HT-29 (cell line): ENCODE measurements at regions not wholly inside any gene's neighbourhood (a gene's known extent, or its start where the extent isn't known, plus 50 kb on each side); places are given as distances from the start of the nearest gene placed in this dataset.
A peak's percentile ranks its signal among the peaks of the same experiment; 100 is the strongest.

Source experiments
- DNase-seq: peaks from one replicate; pipeline ENCODE4 v3.0.0-alpha.2; 2015; ENCODE audit warnings: low spot score

DNA sequence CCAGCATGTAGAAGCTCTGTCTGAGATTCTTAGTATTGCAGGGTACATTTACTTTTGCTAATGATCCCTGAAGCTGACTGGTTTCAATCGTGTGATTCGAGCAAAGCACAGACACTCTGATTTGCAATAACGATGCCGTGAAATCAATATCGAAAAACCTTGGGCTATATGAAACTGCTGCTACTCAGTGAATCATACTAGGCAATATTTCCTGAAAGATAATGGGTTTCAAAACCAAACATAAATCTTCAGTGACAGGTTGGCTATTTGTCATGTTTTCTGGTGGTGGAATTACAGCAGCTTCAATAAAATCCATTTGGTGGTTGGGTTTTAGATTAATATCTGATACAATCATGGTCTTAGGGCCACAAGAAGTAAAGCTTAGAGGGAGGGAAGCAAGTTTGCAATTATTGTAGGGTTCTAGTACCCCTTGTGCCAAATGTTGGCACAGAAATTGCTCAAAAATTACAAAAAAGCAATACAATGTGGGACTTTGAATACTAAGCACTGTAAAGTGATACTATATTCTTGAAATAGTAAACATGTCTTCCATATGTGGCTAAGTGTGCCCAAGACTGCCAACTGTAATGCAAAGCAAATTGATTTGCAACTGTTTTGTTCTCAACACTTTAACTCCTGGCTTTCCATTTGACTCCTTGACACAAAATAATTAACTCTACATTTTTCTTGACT, 112.4 kb upstream of the JAZF1 start:
- DNase-seq, result no peak

DNA sequence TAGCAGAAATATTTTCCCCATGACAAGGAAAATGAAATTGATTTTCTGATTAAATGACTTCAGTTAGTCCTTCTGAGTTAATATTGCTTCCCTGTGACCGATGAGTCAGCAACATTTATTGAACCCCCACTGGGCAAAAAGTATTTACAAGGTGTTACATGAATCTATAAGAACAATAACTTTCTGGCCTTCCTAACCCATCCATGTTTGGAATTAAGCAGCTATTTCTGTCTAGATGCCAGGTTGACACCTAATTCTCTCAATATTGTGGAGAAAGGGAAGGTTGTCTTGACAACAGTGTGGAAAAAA, 112.9 kb upstream of the JAZF1 start:
- no peak for DNase-seq

DNA sequence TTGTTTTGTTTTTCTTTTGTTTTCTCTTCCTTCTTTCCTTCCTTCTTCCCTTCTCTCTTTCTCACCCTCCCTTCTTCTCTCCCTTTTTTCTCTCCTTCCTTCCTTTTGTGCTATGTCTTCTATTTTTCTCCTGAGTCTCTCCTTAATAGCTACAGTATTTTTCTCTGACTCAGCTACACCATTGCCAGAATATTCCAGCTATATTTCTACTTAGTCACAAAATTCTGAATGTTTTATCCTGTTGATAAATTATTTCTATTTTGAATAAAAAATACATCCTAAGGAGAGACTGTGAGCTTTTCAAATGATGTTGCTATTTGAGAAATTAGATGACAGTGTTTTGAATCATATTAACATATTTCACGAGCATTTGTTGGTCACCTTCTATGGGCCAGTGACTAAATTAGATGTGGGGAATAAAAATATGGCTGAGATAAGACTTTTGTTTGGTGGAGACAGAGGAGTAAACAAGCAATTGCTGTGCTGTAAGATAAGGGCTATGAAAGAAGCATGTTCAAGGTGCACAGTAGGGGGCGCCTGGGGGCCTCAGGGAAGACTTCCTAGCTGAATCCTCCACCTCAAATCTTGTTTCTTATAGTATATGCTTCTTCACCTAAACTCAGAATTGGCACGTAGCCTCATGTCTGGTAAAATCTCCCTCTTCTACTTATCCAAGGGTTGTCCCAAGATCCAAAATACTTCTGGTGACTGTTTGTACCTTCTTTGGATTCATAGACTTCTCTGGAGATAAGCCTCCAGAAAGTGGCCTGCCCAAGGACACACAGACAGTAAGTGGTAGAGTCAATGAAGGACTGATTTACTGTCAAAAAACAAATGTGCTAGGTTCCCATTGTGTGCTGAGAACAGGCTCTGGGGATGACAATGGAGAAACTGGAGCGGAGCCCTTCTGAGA, 115.5 kb upstream of the CREB5 start:
- peak; percentile 47 for DNase-seq

DNA sequence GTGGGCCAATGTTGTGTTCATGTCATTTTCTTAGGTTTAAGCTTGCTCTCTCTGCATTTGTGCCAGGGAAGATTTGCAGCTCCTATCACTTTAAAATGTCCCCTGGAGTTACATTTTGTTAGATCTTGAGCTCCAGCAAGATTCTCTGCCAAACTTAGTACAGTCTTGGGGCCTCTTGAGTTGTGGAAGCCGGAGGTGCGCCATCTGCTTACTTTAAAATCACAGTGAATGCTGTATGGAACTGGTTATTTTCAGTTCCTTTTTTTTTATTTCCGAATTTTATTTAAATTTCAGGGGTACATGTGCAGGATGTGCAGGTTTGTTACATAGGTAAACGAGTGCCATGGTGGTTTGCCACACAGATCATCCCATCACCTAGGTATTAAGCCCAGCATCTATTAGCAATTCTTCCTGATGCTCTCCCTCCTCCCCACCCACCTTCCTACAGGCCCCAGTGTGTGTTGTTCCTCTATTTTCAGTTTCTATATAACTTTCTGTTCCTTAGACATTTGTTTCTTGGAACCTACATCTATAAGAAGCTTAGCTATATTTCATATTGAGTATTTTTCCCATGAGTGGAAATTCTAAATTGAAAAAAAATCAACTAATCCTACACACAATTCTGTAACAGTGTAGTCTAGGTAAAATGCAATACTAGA, 114.4 kb upstream of the CREB5 start:
- no peak for DNase-seq

DNA sequence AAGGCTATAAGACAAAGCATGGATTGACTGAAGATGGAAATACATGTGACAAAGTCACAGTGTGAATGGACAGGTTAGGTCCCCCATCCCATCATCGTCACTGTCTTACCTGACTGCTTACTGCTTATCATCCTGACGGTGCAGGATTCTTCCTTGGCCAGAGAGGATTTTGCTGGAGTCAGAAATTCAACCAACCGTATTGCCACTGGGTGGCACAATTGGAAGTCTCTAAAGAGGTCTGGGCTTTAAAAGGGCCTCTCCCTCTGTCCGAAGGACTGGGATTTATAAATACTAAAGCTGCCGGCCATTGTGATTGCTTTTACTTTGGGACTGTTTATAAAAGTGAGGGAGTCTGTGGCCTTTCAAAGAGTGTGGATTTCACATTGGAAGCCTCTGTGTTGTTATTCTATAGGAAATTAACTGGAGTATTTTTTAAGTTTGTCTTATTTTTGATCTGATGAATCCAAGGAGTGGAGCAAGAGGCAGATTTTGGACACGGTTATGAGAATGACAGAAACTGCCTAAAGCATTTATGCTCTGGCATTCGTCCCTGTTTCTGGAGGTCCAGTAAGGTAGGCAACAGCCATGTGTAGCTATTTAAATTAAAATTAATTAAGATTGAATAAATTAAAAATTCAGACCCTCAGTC, 113.3 kb upstream of the CREB5 start:
- DNase-seq, result peak; percentile 65

DNA sequence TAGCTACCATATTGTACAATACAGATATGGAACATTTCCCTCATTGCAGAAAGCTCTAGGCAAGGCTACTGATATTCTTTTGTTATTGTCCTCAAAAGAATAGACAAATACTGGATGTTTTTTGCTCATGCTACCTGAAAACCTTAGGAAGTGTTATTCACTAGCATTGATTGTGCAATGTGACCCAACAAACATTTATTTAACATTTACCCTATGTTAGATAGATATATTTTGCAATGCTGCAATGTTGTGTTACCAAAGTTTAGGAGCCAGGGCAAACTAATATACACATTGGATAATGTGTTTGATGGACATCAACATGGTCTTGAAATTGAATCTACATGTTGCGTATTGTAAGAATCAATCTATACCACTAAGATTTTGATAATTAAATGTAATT, 112.8 kb upstream of the CREB5 start:
- DNase-seq, result no peak

DNA sequence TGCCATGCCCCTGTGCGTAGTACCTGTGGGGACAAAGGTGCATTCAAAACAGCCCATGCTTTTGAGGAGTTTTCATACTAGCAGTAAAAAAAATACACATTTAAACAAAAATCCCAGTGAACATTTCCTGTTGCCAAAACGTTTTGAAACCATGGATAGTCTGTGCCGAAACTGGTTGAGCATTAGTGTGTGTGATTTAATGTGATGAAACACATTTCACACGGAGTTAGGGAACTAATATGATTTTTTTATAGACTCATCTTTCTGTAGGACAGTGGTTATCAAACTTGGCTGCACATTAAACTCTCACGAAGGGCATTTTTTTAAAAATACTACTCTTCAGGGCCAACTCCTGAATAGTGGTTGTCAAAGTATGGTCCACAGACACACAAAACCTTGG, 111.8 kb upstream of the CREB5 start:
- DNase-seq, result no peak

DNA sequence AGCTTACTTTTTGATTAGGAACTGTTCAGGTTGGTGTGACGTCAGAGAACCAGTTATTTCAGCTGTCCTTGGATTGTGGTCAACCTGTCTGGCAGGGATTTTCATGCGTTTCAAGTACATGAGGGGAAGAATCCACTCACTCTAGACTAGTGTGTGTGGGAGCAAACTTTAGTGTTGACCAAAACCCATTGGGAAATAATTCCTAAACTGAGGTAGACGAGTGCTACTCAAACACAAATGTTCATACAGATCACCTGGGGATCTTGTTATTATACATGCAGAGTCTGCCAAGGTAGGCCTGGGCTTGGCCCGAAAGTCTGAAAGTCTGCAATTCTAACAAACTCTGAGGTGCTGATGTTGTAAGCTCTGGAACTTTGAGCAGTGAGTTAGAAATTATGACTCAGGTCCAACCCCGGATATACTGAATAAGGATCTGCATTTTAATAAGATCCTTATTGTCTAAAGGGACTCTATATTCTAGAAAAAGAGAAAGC, 111.1 kb upstream of the CREB5 start:
- no peak for DNase-seq

DNA sequence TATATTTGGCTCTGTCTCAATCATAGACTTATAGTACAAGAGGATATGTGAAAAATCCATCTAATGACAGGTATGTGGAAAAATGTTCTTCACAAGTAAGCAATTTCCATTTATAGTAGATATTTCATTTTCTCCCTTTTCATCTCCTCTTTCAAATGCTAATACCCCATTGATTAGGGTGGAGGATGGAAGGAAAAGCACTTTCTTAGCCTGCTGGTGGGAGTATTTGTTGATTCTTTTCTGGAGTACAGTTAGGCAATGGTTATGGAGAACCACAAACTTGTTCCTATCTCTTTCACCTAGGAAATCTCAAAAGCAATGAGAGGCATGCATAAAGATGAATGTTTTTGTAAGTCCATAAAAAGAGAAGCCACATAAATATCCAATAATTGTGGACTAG, 108.0 kb upstream of the CREB5 start:
- no peak for DNase-seq

DNA sequence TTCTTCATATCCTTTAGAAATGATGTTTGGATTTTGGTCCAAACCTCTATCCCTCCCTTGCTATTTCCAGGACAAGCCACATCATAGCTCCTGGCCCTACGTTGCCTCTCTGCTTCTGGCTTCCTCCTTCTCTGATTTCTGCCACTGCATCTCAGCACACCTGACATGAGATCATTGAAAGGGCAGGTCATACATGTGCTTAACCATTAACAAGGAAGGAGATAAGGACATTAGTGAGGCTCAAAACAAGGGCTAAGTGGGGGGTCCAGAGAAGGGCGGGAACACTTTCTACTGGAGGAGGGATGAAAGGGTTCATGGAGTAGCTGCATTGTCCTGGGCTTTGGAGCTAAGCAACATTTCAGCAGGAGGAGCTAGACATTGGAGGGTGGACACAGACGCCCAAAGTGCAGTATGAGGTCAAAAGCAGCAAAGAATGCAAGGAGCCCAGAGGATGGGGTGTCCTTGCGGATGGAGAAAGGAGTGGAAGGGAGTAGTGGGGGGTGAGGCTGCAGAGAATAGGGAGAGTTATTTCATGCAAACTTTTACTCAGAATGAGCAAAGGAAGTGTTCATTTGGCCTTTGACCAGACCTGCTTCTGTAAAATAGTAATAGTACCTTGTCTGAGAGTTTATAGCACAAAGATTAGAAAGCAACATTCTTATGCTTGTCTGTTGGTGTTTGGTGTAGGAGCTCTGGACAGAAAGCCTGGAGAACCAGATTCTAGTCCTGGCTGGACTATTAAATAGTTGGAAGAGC, 102.4 kb upstream of the CREB5 start:
- DNase-seq, result no peak

DNA sequence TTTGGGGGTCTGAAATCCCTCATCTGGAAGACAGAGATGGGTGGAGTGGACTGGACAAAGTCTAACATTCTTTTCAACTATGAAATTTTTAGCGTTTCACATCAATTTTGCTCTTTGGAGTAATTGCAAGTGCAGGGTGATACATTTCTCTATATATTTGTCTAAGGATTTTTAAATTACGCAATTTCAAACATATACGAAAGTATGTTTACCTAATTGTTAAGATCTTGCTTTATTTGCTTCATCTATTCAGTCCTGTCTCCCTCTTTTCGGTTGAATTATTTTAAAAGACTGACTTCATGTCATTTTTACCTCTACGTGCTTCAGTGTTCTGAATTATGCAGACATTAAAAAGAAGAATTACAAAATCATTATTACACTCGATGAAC, 101.9 kb upstream of the CREB5 start:
- DNase-seq, result no peak

DNA sequence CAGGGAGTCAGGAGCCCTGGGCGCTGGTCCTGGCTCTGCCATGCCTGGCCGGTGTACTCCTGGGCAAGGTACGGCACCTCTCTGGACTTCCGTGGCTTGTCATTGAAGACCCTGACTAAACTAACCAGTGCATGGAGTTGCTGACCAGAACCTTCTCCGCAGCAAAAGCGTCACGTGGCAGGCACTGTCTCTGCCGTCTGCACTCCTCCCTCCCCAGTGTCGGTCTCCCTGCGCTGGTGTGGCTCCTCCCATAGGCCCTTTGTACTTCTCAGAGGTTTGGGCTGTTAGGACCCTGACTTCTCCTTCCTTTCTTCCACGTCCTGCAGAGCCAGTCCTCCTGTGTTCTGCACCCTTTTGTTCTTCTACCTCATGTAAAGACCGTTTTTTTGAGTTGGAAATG, 100.6 kb upstream of the CREB5 start:
- DNase-seq, result no peak

DNA sequence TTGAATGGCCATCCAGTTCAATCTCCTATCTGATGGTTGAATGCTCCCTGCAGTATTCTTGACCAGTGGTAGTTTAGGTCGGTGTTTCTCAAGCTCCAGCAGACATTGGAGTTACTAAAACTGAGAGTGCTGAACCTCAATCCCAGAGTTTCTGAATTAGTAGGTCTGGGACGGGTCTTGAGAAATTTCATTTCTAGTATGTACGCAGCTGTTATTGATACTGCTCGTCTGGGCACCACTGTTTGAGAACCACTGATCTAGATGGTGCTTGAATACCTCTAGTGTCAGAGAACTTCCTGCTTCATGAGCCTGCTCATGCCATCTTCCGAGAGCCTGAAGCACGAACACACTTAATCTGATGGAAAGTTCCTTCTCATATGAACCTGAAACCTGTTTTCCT, 99.4 kb upstream of the CREB5 start:
- DNase-seq, result no peak

DNA sequence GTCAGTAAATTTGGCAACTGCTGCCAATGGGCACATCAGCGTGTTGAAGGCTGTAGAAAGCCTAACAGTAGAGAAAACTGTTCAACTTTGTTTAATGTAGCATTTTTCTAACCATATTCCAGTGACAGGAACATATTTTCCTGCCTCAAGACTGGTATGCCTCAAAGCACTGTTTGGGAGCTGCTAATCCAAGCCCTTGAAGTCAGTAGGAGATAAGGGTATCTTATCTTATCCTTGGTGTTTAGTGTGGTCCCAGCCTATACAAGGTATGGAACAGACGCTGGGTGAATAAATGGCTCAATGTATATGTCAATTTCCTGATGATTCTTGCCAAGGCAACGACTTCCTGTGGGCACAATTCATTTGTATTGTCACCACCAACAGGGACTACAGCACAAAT, 97.5 kb upstream of the CREB5 start:
- DNase-seq, result no peak

DNA sequence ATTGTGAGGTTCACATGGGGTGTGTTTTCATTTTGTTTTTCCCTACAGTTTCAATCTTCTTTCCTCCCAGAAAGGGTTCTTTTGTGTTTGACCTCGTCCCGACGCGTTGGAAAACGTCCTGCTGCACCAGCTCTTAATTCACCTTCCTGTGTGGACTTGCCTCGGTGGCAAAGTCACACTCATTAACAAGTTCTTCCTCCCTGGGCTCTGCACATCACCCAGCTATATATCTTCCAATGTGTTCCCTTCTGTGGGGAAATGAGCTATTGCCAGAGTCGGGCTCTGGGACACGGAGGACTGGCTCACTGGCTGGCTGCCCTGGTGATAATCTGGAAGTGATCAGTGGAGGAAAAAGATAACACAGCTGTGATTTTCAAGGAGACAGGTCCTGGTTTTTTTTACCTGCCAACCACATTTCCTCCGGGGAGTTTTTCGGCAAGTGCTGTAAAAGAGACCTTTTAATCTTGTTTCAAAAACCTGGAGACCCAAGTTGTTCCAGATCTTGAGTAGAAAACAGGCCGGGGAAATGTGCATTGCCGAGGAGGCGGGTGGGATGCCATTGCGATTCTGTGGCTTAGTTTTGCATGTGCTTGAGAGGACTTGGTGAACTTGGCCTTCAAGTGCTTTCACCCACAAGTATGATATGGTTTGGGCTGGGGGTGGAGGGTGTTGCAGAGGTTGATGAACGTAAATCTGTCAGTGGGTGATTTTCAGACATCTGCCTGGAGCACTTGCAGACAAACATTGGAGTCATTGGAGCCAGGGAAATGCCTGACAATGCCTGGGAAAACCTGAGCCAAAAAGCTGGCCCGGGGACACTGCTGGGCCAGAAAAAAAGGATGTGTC, 96.5 kb upstream of the CREB5 start:
- DNase-seq, result no peak

DNA sequence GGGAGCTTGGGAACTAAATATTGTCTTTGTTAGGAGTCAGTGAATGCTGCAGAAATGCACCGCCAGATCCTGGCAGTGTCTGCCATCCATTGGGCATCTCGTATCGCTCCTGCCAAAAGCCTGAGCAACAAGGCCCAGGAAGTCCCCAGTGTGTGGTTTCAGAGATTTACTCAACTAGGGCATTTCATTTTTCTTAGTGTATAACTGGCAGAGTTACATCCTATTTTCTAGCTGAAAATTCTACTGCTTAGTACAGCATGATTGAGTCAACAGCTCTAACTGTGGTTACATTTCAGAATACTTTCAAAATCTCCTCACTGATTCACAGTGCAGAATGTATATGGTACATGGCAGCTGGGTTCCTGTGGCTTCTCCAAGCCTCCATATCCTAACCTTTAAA, 95.8 kb upstream of the CREB5 start:
- no peak for DNase-seq

DNA sequence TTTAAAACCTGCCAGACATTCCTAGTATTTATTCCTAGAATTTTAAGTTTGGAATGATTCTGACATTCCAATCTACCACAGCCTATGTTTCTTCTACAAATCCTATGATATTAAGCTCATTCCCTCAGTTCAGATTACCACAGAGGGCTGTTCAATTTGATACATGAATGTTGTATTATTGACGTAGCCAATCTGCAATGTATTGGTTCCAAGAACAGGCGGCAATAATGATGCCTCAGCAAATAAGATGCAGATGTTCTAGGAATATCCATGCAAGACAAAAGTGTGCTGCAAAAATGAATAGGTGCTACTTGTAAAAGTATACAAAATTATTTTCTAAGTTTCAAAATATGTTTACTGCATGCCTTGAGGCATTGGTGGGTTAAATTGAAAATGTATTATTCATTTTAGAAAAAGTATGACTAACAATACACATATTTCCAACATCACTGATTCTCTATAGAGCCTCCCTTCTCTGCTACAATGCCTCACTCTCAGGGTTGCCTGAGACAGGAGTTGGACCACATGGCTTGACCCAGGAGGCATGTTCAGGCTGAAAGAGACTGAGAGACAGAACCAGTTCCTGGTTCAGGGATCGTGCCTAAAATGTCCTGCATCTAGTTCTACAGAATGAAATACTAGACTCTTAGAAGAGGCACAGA, 94.1 kb upstream of the CREB5 start:
- no peak for DNase-seq

DNA sequence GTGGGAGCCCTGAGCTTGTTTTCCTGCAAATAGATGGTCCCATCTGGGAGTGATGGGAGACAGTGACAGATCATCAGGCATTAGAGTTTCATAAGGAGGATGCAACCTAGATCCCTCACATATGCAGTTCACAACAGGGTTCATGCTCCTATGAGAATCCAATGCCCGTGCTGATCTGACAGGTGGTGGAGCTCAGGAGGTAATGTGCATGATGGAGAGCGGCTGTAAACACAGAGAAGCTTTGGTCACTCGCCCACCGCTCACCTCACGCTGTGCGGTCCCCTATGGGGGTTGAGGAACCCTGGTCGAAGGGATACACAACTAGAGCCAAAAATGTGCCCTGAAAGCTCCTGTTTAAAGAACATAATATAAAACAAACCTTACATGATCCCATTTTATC, 88.5 kb upstream of the CREB5 start:
- DNase-seq, result no peak

DNA sequence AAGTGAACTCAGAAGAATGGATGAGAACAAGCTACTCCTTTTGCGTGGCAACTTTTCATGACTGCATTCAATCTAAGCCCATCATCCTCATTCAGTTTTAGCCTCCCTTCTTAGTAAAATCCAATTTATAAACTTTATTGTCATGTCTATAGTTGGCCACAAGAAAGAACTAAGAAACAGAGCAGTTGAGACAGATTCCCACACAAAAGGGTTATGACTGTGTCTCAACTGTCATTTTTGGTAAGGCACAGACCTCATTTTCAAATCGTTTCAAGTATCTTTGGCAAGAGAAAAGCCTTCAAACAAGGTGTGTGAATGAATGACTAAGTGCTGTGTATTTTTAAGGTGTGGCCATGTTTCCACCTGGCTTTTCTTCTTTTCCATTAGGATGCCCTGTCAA, 84.2 kb upstream of the CREB5 start:
- no peak for DNase-seq
